BJ (cell line): ENCODE measurements at regions not wholly inside any gene's neighbourhood (a gene's known extent, or its start where the extent isn't known, plus 50 kb on each side); places are given as distances from the start of the nearest gene placed in this dataset.

Source experiments
- CTCF ChIA-PET: fragments of 350-600 bp; formaldehyde crosslinking; extraction: SDS; loops from one replicate; lab custom pipeline; 2021; ENCODE audit warnings: antibody characterized with exemption, inconsistent platforms; lab: Yijun Ruan, JAX
- POLR2A ChIA-PET: fragments of 300-600 bp; sonication (Branson Sonifier 250); formaldehyde crosslinking; extraction: SDS; loops from one replicate; lab custom pipeline; 2021; ENCODE audit warnings: antibody characterized with exemption; lab: Charles Lee
- DNase-seq: peaks from one replicate; pipeline ENCODE4 v3.0.0-alpha.2; 2011; ENCODE audit warnings: low read depth
- H3K27me3 ChIP-seq: 2 replicates; pipeline ENCODE4 v1.6.0; 2011; ENCODE audit warnings: low read length; ENCODE audit not compliant: control insufficient read depth, insufficient read depth
- H3K36me3 ChIP-seq: 2 replicates; pipeline ENCODE4 v1.5.1; 2011; ENCODE audit warnings: low read length; ENCODE audit not compliant: control insufficient read depth, insufficient read depth
- H3K4me3 ChIP-seq: 2 replicates; pipeline ENCODE4 v1.5.1; 2011; ENCODE audit warnings: low read depth, mild to moderate bottlenecking, control low read depth, low read length
- TF ChIP-seq, protein P1 (sequence below): IDR thresholded peaks from 2 replicates; pipeline ENCODE4 v1.5.1; 2011; ENCODE audit warnings: low read depth, mild to moderate bottlenecking, control low read depth, inconsistent platforms, low read length, moderate library complexity; ENCODE audit not compliant: insufficient read depth

GRCh38 chr20:57891014-57891413 is 181.2 kb upstream of the PMEPA1 start:
- ChIA-PET POLR2A (no interaction called here), CTCF (interaction anchor here (0.6 kb wide), 1 partner anchor 291 kb away, joined by 3 read pairs; no protein-coding TSS in a partner anchor)
- TF ChIP-seq, protein P1, sequence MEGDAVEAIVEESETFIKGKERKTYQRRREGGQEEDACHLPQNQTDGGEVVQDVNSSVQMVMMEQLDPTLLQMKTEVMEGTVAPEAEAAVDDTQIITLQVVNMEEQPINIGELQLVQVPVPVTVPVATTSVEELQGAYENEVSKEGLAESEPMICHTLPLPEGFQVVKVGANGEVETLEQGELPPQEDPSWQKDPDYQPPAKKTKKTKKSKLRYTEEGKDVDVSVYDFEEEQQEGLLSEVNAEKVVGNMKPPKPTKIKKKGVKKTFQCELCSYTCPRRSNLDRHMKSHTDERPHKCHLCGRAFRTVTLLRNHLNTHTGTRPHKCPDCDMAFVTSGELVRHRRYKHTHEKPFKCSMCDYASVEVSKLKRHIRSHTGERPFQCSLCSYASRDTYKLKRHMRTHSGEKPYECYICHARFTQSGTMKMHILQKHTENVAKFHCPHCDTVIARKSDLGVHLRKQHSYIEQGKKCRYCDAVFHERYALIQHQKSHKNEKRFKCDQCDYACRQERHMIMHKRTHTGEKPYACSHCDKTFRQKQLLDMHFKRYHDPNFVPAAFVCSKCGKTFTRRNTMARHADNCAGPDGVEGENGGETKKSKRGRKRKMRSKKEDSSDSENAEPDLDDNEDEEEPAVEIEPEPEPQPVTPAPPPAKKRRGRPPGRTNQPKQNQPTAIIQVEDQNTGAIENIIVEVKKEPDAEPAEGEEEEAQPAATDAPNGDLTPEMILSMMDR: no peak
- no peak for DNase-seq
- Histone ChIP-seq H3K4me3 (no peak overlapping the region), H3K27me3 (peaks cover 2% of the 10 kb centered on the region), H3K36me3 (no peaks in the 10 kb centered on the region)

- TF ChIP-seq, protein P1: no peak
- no peak for DNase-seq
- POLR2A ChIA-PET: no interaction called here
- no peak overlapping the region for H3K4me3 ChIP-seq
- no peaks in the 10 kb centered on the region for H3K36me3 ChIP-seq
- CTCF ChIA-PET: no interaction called here
- H3K27me3 ChIP-seq: peaks cover 2% of the 10 kb centered on the region
Observed at GRCh38 chr20:57890202-57890800, 180.5 kb upstream of the PMEPA1 start.

DNA sequence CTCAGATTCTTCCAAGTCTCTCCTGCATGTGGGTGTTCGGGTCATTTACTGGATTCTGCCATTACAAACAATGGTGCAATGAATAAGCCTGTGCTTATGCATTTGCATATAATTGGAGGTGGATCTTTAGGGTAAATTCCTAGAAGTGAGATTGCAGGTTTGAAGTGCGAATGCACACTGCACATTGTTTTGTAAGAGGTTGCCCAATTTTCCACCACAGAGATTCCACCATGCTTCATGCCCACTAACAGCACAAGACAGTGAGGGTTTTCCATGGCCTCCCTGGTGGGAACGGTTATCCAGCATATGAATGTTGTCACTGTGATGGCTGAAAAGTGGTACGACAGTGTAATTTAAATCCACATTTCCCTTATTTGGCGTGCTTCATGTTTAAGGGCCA is 178.8 kb upstream of the PMEPA1 start:
- TF ChIP-seq, protein P1: no peak
- no peaks in the 10 kb centered on the region for H3K36me3 ChIP-seq
- peaks cover 3% of the 10 kb centered on the region for H3K27me3 ChIP-seq
- DNase-seq: no peak
- ChIA-PET CTCF (no interaction called here), POLR2A (no interaction called here)
- no peak overlapping the region for H3K4me3 ChIP-seq

GRCh38 chr20:57884956-57885355 is 175.1 kb upstream of the PMEPA1 start:
- CTCF ChIA-PET: interaction anchor here (1.5 kb wide), 1 partner anchor 8 kb away, joined by 4 read pairs; no protein-coding TSS in a partner anchor
- TF ChIP-seq, protein P1: no peak
- Histone ChIP-seq H3K4me3 (no peak overlapping the region), H3K27me3 (peaks cover 18% of the 10 kb centered on the region), H3K36me3 (no peaks in the 10 kb centered on the region)
- no peak for DNase-seq
- POLR2A ChIA-PET: no interaction called here

GRCh38 chr20:57883761-57884160 is 173.9 kb upstream of the PMEPA1 start:
- Histone ChIP-seq H3K36me3 (no peaks in the 10 kb centered on the region), H3K27me3 (peaks cover 24% of the 10 kb centered on the region), H3K4me3 (no peak overlapping the region)
- POLR2A ChIA-PET: no interaction called here
- no peak for DNase-seq
- CTCF ChIA-PET: no interaction called here
- TF ChIP-seq, protein P1: no peak
